ENCODE measurements at regions not wholly inside any gene's neighbourhood (a gene's known extent, or its start where the extent isn't known, plus 50 kb on each side); places are given as distances from the start of the nearest gene placed in this dataset.

GRCh38 chrX:137988470-137988869 lies 422.5 kb downstream of the ZIC3 start:
- Histone ChIP-seq H3K36me3 (no peaks in the 10 kb centered on the region), H3K27me3 (peaks cover 0 to 8% of the 10 kb centered on the region in 2 donors), H3K27ac (no peak overlapping the region), H3K9me3 (no peaks in the 10 kb centered on the region), H3K4me1 (no peaks in the 10 kb centered on the region), H3K4me3 (no peak overlapping the region)
- DNase-seq (ENCODE audit: low spot score in 2 of 2), result no peak
- WGBS, 2 donors, result 85 to 96% methylated on average over 1 of the region's 1 CpG
- TF ChIP-seq EP300 (IDR thresholded peaks at IDR 0.05) (no peak), CTCF (IDR thresholded peaks at IDR 0.05) (no peak), POLR2A (IDR thresholded peaks at IDR 0.05) (no peak)

GRCh38 chrX:137998619-137999018 lies 432.7 kb downstream of the ZIC3 start:
- no peak for DNase-seq (ENCODE audit: low spot score in 2 of 2)
- Histone ChIP-seq H3K4me1 (no peaks in the 10 kb centered on the region), H3K36me3 (no peaks in the 10 kb centered on the region), H3K27ac (no peak overlapping the region), H3K4me3 (no peak overlapping the region), H3K9me3 (no peaks in the 10 kb centered on the region), H3K27me3 (peaks cover 0 to 8% of the 10 kb centered on the region in 2 donors)
- WGBS, 2 donors, result 58 to 75% methylated on average over 1 of the region's 1 CpG
- no peak for TF ChIP-seq POLR2A (IDR thresholded peaks at IDR 0.05)
- no peak for TF ChIP-seq CTCF (IDR thresholded peaks at IDR 0.05)
- no peak for TF ChIP-seq EP300 (IDR thresholded peaks at IDR 0.05)

GRCh38 chrX:137999071-137999470 lies 433.1 kb downstream of the ZIC3 start:
- Histone ChIP-seq H3K4me3 (no peak overlapping the region), H3K9me3 (no peaks in the 10 kb centered on the region), H3K4me1 (no peaks in the 10 kb centered on the region), H3K27me3 (peaks cover 0 to 8% of the 10 kb centered on the region in 2 donors), H3K27ac (no peak overlapping the region), H3K36me3 (no peaks in the 10 kb centered on the region)
- no peak for TF ChIP-seq EP300 (IDR thresholded peaks at IDR 0.05)
- TF ChIP-seq CTCF (IDR thresholded peaks at IDR 0.05), result no peak
- no peak for TF ChIP-seq POLR2A (IDR thresholded peaks at IDR 0.05)
- 66 to 88% methylated on average over 3 of the region's 3 CpGs for WGBS, 2 donors
- DNase-seq (ENCODE audit: low spot score in 2 of 2), result no peak

- no peaks in the 10 kb centered on the region for H3K36me3 ChIP-seq
- H3K4me3 ChIP-seq, result no peak overlapping the region
- no peaks in the 10 kb centered on the region for H3K9me3 ChIP-seq
- H3K27ac ChIP-seq, result no peak overlapping the region
- no peaks in the 10 kb centered on the region for H3K4me1 ChIP-seq
- no peak for DNase-seq (ENCODE audit: low spot score in 2 of 2)
- H3K27me3 ChIP-seq, result peaks cover 0 to 8% of the 10 kb centered on the region in 2 donors
- TF ChIP-seq EP300 (IDR thresholded peaks at IDR 0.05), result no peak
- no peak for TF ChIP-seq CTCF (IDR thresholded peaks at IDR 0.05)
- no peak for TF ChIP-seq POLR2A (IDR thresholded peaks at IDR 0.05)
- WGBS, 2 donors, result 32 to 36% methylated on average over 3 of the region's 3 CpGs
These were observed 433.6 kb downstream of the ZIC3 start for GRCh38 chrX:137999552-137999951.

- Histone ChIP-seq H3K4me3 (no peak overlapping the region), H3K4me1 (no peaks in the 10 kb centered on the region), H3K27me3 (peaks cover 0 to 8% of the 10 kb centered on the region in 2 donors), H3K9me3 (no peaks in the 10 kb centered on the region), H3K36me3 (no peaks in the 10 kb centered on the region), H3K27ac (no peak overlapping the region)
- DNase-seq (ENCODE audit: low spot score in 2 of 2), result no peak
- TF ChIP-seq POLR2A (IDR thresholded peaks at IDR 0.05) (no peak), EP300 (IDR thresholded peaks at IDR 0.05) (no peak), CTCF (IDR thresholded peaks at IDR 0.05) (no peak)
- WGBS, 2 donors, result 29 to 76% methylated on average over 1 of the region's 1 CpG
These were observed 435.3 kb downstream of the ZIC3 start for GRCh38 chrX:138001226-138001625.
